Activated T-cell treated with anti-CD3 and anti-CD28 coated beads for 1 hour (primary cell): ENCODE measurements at regions not wholly inside any gene's neighbourhood (a gene's known extent, or its start where the extent isn't known, plus 50 kb on each side); places are given as distances from the start of the nearest gene placed in this dataset.
"Not testable (repeated sequence)": the region's sequence is repeated elsewhere in the genome, so short reads cannot be mapped to it uniquely, and the experiment has no call there.

Source experiments
- DNase-seq: peaks from one replicate; pipeline ENCODE4 v3.0.0-alpha.2; 2020; ENCODE audit warnings: low read depth

GRCh38 chr5:108442063-108442651 lies 60.3 kb upstream of the FBXL17 start:
- DNase-seq = not testable (repeated sequence)

GRCh38 chr5:108437425-108437824 lies 55.5 kb upstream of the FBXL17 start:
- DNase-seq = no peak

GRCh38 chr5:108436696-108437095 lies 54.8 kb upstream of the FBXL17 start:
- no peak for DNase-seq

- no peak for DNase-seq
These were observed 51.7 kb upstream of the FBXL17 start for GRCh38 chr5:108433600-108433999.

- no peak for DNase-seq
These were observed 50.1 kb upstream of the FBXL17 start for GRCh38 chr5:108432024-108432423.
